ENCODE measurements at regions not wholly inside any gene's neighbourhood (a gene's known extent, or its start where the extent isn't known, plus 50 kb on each side); places are given as distances from the start of the nearest gene placed in this dataset.
A peak's percentile ranks its signal among the peaks of the same experiment; 100 is the strongest.
"Not testable (repeated sequence)": the region's sequence is repeated elsewhere in the genome, so short reads cannot be mapped to it uniquely, and the experiment has no call there.

DNA sequence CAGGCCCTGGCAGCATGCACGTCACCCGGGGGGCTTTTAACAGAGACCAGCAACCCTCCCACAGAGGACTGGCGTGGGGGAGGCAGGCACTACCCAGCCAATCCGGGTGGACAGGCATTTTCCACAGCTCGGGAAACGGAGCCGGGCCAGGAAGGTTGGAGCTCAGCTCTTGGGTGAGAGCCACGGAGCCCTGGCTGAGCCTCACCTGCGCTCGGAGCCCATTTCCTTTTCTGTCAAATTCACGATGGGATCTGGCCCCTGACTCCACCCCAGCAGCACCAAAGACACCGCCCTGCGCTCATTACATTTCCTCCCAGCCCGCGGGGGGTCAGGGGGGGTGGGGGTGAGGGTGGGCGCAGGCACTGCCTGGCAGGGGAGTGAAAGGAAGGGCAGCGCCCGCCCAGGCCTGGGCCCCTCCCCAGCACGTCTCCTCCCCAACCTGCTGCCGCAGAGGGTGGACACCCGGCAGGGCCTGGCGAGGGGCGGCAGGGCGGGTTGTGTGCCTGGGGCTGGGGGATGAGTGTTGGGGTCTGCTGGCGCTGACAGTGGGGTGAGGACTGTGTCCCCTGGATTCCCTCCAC, 145.4 kb downstream of the LAT start:
- not testable (repeated sequence) for DNase-seq (ENCODE audit: low read depth)

GRCh38 chr16:29129458-29130038, 144.7 kb downstream of the LAT start:
- not testable (repeated sequence) for DNase-seq (ENCODE audit: low read depth)

- not testable (repeated sequence) for DNase-seq (ENCODE audit: low read depth)
Measured at GRCh38 chr16:29128732-29129457, 144.0 kb downstream of the LAT start.

GRCh38 chr16:29127806-29128420, 143.1 kb downstream of the LAT start:
- not testable (repeated sequence) for DNase-seq (ENCODE audit: low read depth)

DNA sequence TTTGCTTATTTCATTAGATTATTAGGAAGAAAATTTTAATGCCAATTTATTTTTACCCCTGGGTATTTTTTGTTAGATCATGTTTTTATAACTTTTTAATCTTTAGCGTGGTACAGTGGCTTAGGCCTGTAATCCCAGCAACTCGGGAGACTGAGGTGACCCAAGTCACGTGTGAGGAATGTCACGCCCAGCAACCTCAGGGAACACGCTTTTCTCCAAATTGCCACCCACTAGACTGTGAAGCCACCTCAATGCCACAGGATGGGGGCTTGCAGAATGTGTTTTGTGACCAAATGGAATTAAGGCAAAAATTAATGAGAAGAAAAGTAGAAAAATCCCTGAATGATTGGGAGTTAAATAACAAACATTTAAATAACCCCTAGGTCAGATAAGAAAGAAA, 141.8 kb downstream of the LAT start:
- no peak for DNase-seq (ENCODE audit: low read depth)

- DNase-seq (ENCODE audit: low read depth), result no peak
Measured at GRCh38 chr16:29126057-29126494, 141.2 kb downstream of the LAT start.

DNA sequence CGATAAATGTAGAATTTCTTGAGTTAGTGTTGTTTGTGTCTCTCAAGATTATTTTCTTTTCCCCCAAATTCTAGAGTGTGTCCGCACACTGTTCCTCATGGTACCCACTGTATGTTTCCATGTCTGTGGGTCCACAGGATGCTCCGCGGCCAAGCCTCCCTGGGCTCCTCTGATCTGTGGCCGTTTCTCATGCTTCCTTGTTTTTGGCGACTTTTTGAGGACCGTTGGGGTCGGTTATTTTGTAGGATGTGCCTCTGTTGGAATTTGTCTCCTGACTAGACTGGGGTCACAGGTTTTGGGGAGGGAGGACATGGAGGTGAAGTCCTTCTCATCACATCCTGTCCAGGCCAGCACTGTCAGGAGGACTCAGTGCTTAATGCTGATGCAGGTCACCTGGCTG, 140.0 kb downstream of the LAT start:
- no peak for DNase-seq (ENCODE audit: low read depth)

DNA sequence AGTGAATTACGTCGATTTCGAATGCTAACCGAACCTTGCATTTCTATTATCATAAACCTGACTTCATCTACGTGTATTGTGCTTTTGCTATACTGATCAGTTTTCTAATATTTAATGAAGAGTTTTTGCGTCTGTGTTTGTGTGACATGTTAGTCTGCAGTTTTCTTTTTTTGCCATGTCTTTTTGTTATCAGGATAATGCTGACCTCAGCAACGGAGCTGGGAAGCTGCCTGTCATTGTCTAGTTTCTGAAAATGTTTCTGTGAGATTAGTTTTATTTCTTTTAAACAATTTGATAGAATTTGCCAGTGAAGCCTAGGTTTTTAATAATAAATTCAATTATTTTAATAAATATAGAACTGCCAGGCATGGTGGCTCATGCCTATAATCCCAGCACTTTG, 139.3 kb downstream of the LAT start:
- not testable (repeated sequence) for DNase-seq (ENCODE audit: low read depth)

GRCh38 chr16:29120680-29121079, 135.8 kb downstream of the LAT start:
- not testable (repeated sequence) for DNase-seq (ENCODE audit: low read depth)

DNA sequence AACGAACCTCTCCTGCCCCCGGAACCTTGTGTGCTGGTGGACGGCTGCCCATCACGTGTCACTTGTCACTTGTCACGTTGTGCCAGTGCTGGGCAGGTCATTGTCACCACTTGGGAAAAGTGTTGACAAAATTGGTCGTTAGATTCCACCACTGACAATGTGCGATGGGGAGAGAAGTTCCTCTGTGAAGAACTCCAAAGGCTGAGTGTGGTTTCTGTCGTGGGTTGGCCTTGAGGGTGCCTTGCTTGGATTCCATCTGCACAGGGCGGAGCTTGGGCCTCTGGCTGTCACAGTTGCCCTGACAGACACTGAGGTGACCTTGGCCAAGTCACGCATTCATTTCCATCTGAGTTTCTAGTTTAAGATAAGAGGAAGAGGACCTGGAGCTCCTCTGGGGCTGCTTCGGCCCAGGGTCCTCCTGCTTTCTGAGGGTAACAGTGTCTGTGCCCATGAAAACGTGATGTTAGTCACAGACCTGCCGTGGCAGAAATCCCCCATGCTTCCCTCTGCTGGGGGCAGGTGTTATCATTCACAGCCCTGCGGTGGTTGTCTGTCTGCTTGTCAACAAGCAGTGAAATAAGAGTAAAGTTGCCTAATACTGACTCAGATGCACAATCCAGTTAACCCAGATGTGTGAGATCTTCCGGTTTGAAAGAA, 133.6 kb downstream of the LAT start:
- not testable (repeated sequence) for DNase-seq (ENCODE audit: low read depth)

- no peak for DNase-seq (ENCODE audit: low read depth)
Measured at GRCh38 chr16:29117631-29118030, 132.8 kb downstream of the LAT start.

- no peak for DNase-seq (ENCODE audit: low read depth)
Measured at GRCh38 chr16:29116980-29117379, 132.1 kb downstream of the LAT start.

- not testable (repeated sequence) for DNase-seq (ENCODE audit: low read depth)
Measured at GRCh38 chr16:29116207-29116606, 131.4 kb downstream of the LAT start.

DNA sequence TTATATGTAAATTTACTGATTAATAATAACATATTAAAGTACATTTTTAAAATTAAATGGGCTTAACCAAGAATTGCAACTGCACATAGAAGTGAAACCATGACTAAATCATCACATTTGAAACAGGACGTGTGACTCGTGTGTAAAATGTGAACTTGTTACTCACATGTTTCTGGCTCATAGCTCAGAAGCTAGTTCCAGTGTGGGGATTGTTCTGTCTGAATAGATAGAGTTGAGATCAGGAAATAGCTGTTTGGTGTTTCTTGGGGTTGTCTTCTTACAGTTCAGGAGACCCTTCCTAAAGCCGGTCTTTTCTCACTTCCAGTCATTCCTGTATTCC, 130.9 kb downstream of the LAT start:
- DNase-seq (ENCODE audit: low read depth), result peak; percentile 32

- peak; percentile 64 for DNase-seq (ENCODE audit: low read depth)
Measured at GRCh38 chr16:29114989-29115801, 130.3 kb downstream of the LAT start.

- no peak for DNase-seq (ENCODE audit: low read depth)
Measured at GRCh38 chr16:29114574-29114973, 129.7 kb downstream of the LAT start.

GRCh38 chr16:29113446-29113845, 128.6 kb downstream of the LAT start:
- DNase-seq (ENCODE audit: low read depth), result not testable (repeated sequence)

- DNase-seq (ENCODE audit: low read depth), result no peak
Measured at GRCh38 chr16:29112755-29113347, 128.0 kb downstream of the LAT start.

GRCh38 chr16:29111901-29112680, 127.2 kb downstream of the LAT start:
- not testable (repeated sequence) for DNase-seq (ENCODE audit: low read depth)

GRCh38 chr16:29111421-29111820, 126.6 kb downstream of the LAT start:
- DNase-seq (ENCODE audit: low read depth), result no peak

All from ELR (cell line).